ENCODE measurements at regions not wholly inside any gene's neighbourhood (a gene's known extent, or its start where the extent isn't known, plus 50 kb on each side); places are given as distances from the start of the nearest gene placed in this dataset.

GRCh38 chr13:97522243-97522642 lies 88.3 kb downstream of the RAP2A start (continued):
- no peak for TF ChIP-seq ZNF318 (CRISPR knock-in tag; IDR thresholded peaks at IDR 0.05)
- TF ChIP-seq ZNF335 (CRISPR knock-in tag; IDR thresholded peaks at IDR 0.05) = no peak
- TF ChIP-seq FOXK1 (CRISPR knock-in tag; IDR thresholded peaks at IDR 0.05; ENCODE audit: borderline replicate concordance, low read depth) = peak; percentile 55; the same call in 1 of the 2 replicates
- no peak for TF ChIP-seq ZNF879 (CRISPR knock-in tag; IDR thresholded peaks at IDR 0.05)
- 0 out of 2 replicates have a peak, but pooled peaks have one; percentile 23 for TF ChIP-seq ELF3 (CRISPR knock-in tag; IDR thresholded peaks at IDR 0.05)
- TF ChIP-seq TERF1 (CRISPR knock-in tag; IDR thresholded peaks at IDR 0.05) = no peak
- no peak for TF ChIP-seq ZBTB21 (CRISPR knock-in tag; IDR thresholded peaks at IDR 0.05)
- TF ChIP-seq ZBTB7B (CRISPR knock-in tag; IDR thresholded peaks at IDR 0.05) = peak; percentile 56; the same call in 1 of the 2 replicates
- peak; percentile 68 for TF ChIP-seq TEAD3 (CRISPR knock-in tag; optimal IDR thresholded peaks at IDR 0.05; ENCODE audit: borderline replicate concordance)
- peak; percentile 75; the same call in 1 of the 2 replicates for TF ChIP-seq ZNF644 (CRISPR knock-in tag; IDR thresholded peaks at IDR 0.05; ENCODE audit: low read depth)
- no peak for TF ChIP-seq NFKB2 (CRISPR knock-in tag; IDR thresholded peaks at IDR 0.05; ENCODE audit: borderline replicate concordance)
- peak; percentile 92 for TF ChIP-seq ZNF281 (CRISPR knock-in tag; IDR thresholded peaks at IDR 0.05; ENCODE audit: borderline replicate concordance)
- TF ChIP-seq FOXK2 (IDR thresholded peaks at IDR 0.05) = peak; percentile 67
- TF ChIP-seq DPF2 (CRISPR knock-in tag; IDR thresholded peaks at IDR 0.05; ENCODE audit: borderline replicate concordance, low read depth) = peak; percentile 74
- 0 out of 2 replicates have a peak, but pooled peaks have one; percentile 52 for TF ChIP-seq ZNF264 (CRISPR knock-in tag; IDR thresholded peaks at IDR 0.05)
- no peak for TF ChIP-seq SSRP1 (CRISPR knock-in tag; IDR thresholded peaks at IDR 0.05)
- TF ChIP-seq NONO (IDR thresholded peaks at IDR 0.05) = no peak
- 0 out of 2 replicates have a peak, but pooled peaks have one; percentile 52 for TF ChIP-seq NONO (CRISPR knock-in tag; conservative IDR thresholded peaks at IDR 0.05)
- peak; percentile 39; the same call in 1 of the 2 replicates for TF ChIP-seq DRAP1 (CRISPR knock-in tag; IDR thresholded peaks at IDR 0.05)
- TF ChIP-seq ARNT2 (CRISPR knock-in tag; IDR thresholded peaks at IDR 0.05; ENCODE audit: low read depth) = no peak
